Epithelial cell of esophagus (primary cell): ENCODE measurements at regions not wholly inside any gene's neighbourhood (a gene's known extent, or its start where the extent isn't known, plus 50 kb on each side); places are given as distances from the start of the nearest gene placed in this dataset.
A peak's percentile ranks its signal among the peaks of the same experiment; 100 is the strongest.

Experiments used
- DNase-seq: peaks from one replicate; pipeline ENCODE4 v3.0.0; 2010; ENCODE audit warnings: low read depth
- H3K4me3 ChIP-seq: 2 replicates; pipeline ENCODE4 v1.5.1; 2011; ENCODE audit warnings: mild to moderate bottlenecking, low read length, control low read depth
- TF ChIP-seq, protein P1 (sequence below): IDR thresholded peaks from 2 replicates; pipeline ENCODE4 v1.5.1; 2011; ENCODE audit warnings: low read depth, mild to moderate bottlenecking, low read length, control low read depth, inconsistent platforms; ENCODE audit not compliant: insufficient read depth; ENCODE audit errors: missing control alignments

DNA sequence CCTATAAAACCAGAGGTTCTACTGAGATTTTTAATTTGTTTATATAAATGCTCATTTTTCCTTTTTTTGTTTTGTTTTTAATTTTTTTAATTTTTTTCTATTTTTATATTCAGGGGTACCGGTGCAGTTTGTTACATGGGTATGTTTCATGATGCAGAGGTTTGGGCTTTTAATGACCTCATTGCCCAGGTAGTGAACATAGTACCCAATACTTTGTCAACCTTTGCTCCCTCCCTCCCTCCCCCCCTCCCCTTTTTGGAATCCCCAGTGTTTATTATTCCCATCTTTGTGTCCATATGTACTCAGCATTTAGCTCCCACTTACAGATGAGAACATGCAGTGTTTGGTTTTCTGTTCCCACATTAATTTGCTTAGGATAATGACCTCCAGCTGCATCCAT is 94.4 kb upstream of the NEBL start:
- no peak for DNase-seq
- no peak overlapping the region for H3K4me3 ChIP-seq
- TF ChIP-seq, protein P1, sequence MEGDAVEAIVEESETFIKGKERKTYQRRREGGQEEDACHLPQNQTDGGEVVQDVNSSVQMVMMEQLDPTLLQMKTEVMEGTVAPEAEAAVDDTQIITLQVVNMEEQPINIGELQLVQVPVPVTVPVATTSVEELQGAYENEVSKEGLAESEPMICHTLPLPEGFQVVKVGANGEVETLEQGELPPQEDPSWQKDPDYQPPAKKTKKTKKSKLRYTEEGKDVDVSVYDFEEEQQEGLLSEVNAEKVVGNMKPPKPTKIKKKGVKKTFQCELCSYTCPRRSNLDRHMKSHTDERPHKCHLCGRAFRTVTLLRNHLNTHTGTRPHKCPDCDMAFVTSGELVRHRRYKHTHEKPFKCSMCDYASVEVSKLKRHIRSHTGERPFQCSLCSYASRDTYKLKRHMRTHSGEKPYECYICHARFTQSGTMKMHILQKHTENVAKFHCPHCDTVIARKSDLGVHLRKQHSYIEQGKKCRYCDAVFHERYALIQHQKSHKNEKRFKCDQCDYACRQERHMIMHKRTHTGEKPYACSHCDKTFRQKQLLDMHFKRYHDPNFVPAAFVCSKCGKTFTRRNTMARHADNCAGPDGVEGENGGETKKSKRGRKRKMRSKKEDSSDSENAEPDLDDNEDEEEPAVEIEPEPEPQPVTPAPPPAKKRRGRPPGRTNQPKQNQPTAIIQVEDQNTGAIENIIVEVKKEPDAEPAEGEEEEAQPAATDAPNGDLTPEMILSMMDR: no peak

DNA sequence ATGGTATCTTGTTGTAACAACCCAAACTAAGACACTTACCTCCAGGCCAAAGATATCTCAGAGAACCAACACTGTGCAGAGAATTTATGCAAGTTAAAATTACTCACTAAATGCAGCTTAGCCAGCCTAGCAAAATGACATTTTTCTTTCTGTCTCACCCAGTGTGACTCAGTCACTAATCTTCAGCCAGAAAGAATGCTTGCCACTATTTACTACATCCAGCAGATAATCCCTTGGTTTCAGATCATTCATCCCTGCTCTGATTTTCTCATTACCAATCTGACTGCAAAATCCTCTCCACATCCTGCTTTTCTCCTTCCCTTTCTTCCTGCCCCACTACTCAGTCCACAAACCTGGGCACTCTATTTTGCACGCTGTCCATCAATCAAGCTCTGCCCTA is 93.5 kb upstream of the NEBL start:
- TF ChIP-seq, protein P1: no peak
- peak; percentile 80 for DNase-seq
- no peak overlapping the region for H3K4me3 ChIP-seq

DNA sequence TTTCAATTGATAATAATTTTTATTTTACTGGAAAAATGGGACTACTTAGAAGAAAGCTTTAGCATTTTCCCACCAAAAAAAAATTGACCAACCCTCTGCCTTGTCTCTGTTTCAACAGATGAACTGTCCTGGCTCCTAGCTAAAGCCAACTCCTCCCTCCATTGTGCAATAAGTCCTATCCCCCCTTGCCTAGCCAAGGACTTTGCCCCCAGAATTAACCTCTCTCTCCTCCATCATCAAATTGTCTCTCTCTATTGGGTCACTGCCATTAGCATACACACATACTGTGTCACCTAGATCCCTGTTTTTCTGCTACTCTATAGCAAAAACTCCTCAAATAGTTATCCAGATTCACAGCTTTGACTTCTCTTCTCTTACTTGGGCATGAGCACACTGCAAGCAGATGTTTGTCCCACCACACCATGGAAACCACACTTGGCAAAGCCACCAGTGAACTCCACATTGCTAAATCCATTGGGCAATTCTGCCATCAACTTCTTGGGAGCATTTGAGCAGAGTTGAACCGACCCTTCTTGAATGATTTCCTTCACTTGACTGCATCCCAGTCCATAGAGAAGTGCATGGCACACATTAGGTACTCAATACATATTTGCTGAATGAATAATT is 91.4 kb upstream of the NEBL start:
- TF ChIP-seq, protein P1: no peak
- no peak overlapping the region for H3K4me3 ChIP-seq
- no peak for DNase-seq

DNA sequence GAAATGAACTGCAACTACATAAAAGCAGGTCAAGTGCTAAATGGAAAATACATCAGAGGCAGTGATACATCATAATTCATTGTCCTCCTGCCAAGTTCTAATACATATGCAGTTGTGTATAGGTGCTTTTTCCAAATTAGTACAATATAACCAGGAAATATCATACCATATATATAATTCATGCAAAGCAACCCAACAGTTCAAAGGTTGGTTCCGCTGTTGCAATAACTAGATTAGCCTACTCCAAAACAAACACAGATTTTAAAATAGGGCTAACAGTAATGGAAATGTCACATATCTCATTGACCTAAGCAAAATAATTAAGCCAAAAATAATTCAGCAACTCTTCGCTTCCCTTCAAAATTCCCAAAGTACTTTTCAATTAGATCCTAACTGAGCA is 88.9 kb upstream of the NEBL start:
- H3K4me3 ChIP-seq: no peak overlapping the region
- TF ChIP-seq, protein P1: no peak
- DNase-seq: no peak

DNA sequence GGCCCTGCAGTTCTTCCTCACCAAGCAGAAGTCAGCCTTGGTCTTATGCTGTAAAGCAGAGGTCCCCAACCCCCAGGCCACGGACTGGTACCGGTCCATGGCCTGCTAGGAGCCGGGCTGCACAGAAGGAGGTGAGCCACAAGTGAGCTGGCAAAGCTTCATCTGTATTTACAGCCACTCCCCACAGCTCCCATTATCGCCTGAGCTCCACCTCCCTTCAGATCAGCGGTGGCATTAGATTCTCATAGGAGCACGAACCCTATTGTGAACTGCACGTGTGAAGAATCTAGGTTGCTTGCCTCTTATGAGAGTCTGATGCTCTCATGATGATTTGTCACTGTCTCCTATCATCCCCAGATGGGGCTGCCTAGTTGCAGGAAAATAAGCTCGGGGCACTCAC is 87.6 kb upstream of the NEBL start:
- TF ChIP-seq, protein P1: no peak
- H3K4me3 ChIP-seq: no peak overlapping the region
- DNase-seq: no peak

DNA sequence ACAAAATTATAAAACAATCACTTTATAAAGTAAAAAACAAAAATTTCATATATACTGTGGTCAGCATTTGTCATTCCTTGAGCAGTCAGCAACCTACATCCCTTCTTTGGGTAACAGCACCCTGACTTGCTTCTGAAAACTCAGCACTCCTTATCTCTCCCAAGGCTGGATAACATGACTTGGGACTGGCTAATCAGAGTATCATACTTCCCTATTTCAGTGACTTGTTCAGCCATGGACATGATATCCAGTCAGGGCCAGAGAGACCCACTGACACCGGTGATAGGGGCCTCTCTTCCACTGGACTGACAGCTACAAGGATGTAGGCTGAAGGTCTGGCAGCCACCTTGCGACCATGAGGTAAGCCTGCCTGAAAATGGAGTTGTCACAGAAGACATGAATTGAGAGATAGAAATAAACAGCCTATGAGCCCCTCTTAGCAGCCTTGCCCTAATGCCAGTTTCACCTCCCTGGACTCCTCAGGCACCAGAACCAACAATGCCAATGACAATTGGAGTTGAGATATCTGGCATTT is 84.4 kb upstream of the NEBL start:
- DNase-seq: no peak
- no peak overlapping the region for H3K4me3 ChIP-seq
- TF ChIP-seq, protein P1: no peak

DNA sequence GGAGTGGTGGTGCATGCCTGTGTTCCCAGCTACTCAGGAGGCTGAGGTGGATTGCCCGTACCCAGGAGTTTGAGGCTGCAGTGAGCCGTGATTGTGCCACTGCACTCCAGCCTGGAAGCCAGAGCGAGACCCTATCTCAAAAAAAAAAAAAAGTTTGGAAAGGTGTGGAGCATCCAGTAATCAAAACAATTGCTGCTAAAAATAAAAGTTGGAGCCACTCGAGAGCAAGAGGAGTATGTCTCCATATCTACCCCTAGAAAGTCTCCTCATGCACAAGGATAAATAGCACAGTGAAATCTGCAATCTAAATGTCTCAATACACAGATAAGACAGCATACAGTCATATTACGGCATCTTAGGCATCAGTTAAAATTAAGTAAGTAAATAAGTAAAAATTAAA is 81.5 kb upstream of the NEBL start:
- H3K4me3 ChIP-seq: no peak overlapping the region
- no peak for DNase-seq
- TF ChIP-seq, protein P1: no peak
